GM12874 (cell line): ENCODE measurements at regions not wholly inside any gene's neighbourhood (a gene's known extent, or its start where the extent isn't known, plus 50 kb on each side); places are given as distances from the start of the nearest gene placed in this dataset.

Experiments
- TF ChIP-seq, protein P1 (sequence below): IDR thresholded peaks from 2 replicates; pipeline ENCODE4 v1.5.1; 2011; ENCODE audit warnings: low read depth, mild to moderate bottlenecking, control low read depth, low read length, moderate library complexity; ENCODE audit not compliant: insufficient read depth

DNA sequence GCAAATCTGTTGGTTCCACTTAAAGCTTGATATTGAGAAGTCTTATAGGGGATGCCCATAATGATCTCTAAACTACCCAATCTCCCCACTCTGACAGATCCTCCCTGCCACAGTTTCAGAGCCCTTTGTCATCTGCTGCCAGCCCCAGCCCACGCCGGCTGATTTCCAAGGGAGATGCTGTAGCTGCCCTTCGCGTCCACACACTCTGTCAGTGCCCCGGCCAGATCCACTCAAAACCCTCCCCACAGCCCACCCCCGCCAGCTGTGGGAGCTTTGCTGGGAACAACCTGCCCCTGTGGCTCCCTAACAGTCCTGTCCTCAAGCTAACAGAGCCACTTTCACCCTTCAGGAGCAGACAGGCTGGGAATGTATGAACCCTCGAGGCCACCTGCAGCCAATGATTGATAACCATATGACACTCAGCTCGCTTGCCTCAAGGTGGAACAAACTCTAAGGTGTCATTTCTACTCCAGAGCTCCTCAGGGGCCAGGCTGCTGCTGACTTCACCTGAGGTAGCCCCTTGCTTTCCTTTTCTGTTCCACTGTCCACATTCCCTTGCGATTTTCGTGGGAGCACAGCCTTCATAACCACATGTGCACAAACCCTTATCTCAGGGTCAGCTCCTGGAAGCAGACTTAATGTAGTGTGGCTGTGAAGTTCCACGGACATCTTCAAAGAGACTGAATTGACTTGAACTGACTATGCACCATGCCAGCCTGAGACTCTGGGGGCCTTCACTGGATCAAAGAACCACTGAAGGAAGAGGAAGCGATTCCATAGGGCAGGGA, 92.6 kb upstream of the LGALSL start:
- TF ChIP-seq, protein P1, sequence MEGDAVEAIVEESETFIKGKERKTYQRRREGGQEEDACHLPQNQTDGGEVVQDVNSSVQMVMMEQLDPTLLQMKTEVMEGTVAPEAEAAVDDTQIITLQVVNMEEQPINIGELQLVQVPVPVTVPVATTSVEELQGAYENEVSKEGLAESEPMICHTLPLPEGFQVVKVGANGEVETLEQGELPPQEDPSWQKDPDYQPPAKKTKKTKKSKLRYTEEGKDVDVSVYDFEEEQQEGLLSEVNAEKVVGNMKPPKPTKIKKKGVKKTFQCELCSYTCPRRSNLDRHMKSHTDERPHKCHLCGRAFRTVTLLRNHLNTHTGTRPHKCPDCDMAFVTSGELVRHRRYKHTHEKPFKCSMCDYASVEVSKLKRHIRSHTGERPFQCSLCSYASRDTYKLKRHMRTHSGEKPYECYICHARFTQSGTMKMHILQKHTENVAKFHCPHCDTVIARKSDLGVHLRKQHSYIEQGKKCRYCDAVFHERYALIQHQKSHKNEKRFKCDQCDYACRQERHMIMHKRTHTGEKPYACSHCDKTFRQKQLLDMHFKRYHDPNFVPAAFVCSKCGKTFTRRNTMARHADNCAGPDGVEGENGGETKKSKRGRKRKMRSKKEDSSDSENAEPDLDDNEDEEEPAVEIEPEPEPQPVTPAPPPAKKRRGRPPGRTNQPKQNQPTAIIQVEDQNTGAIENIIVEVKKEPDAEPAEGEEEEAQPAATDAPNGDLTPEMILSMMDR = no peak

DNA sequence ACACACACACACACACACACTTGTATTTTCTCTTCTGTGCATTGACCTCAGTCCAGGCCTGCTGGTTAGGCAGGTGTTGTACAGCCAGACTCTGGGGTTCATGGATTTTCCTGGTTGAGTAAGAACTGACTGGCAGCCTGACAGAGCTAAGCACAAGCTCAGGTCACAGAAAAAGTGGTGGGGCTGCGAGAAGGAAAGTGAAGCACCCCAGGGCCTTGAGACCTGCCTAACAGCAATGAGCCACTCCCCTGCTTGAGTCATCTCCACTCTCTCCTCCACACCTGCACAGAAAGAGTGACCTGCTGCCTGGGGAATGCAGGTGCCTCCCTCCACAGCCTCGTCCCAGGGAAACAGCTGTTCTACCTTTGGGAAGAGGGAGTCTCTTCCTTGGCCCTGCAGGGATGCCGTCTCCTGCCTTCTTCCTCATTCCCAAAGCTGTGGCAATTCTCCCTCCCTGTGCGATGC, 91.4 kb upstream of the LGALSL start:
- TF ChIP-seq, protein P1 = no peak

DNA sequence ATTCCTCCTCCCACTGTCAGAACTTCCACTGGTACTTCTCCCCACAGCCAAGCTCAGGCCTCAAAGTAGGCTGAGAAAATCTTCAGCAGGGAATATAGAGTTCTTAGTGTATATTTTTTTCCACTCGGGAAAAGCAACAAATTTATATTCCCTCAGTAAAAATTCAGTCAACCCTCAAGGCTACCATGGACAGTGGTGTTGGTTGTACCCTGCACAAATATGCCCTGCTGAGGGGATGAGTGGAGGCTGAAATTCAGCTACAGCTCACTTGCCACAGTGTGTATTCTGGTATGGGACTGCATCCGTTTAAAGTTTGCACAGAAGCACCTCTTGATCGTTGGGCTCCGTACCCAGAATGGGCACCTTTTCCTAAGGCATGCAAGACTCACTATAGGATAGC, 90.8 kb upstream of the LGALSL start:
- TF ChIP-seq, protein P1 = no peak

DNA sequence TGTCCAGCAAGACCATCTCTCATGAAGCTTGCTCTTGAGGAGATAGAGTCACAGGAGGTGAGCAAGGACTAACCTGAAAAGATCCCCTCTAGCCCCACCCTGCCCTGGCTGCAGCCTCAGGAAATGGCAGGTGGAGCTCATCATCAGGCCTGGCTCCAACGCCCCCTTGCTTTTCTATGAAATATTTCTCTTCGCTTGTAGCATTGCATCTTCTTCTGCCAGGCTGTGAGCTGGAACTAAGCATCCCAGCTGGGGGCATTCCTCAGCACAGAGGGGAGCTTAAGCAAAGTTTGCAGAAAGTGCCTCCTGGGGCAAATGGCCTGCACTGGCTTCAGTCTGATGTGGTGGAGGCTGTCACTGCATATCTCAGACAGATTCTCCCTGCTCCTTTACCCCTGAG, 90.1 kb upstream of the LGALSL start:
- TF ChIP-seq, protein P1 = 0 out of 2 replicates have a peak, but pooled peaks have one; percentile 3

DNA sequence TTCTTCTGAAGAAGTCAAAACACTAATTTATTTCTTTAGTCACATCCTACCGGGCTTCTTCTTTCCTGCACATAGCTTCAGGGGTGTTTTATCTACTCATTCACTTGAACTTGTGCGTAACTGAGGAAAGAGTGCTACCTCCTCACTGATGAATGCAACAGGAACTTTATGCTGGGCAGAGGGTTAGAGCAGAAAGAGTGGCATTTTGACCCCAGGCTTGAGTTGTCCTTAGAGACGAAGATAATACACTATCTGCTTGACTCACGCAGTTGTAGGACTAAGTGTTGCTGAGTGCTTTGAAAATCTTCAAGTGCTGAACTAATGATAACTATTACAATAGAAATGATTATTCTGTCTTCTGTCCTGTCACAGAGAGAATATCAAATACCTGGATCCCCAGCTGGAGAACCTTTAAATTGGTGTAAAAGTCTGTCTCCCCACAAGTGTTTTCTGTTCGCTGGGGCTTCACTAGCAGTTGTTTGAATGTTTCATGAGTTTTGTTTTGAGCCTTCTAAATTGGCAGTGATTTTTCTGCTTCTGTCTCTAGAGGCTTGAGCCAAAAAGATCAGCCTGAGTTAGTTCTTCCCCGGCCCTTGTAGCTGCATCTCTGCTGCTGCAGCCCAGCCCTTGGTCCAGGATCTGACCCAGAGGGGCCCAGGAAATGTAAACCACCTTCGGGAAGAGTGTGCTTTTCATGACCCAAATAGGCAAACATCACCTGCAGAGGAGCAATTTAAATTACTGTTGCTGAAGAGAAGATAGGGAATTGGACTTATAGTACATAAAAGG, 86.3 kb upstream of the LGALSL start:
- TF ChIP-seq, protein P1 = no peak

DNA sequence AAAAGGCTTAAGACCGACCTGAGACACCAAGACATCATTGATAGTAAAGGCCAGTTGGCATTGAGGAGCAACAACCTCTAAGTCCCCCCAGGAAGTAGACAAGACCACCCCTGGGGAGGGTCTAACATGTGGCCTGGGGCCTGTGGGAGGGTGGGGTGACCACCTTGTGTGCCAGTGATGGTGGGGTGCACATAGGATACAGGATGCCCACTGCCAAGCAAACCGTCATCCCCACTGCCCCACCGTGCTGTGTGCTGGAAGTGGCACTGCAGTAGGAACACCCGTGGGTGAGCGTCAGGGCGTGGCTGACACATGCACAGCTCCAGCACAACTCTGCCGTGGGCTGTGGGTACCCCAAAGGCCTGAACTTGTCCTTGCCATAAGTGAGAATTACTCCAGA, 84.3 kb upstream of the LGALSL start:
- TF ChIP-seq, protein P1 = no peak

DNA sequence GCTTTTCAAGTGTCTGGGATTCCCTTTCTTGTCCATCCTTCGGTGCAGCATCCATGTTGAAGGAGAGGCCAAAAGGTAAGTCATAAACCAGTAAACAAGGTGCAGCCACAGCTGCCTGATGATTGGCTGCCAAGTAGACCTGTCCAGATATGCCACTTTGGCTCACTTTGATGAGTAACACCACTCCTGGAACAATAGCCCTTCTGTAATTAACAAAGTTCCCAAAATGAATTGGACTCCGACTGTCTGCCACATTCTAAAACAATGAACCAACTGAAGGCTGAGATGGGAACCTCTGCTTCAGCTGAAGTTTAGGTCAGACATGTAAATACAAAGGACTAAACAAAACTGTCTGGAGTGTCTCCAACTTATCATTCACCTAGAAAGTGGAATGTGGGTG, 82.2 kb upstream of the LGALSL start:
- TF ChIP-seq, protein P1 = no peak
